ENCODE measurements at regions not wholly inside any gene's neighbourhood (a gene's known extent, or its start where the extent isn't known, plus 50 kb on each side); places are given as distances from the start of the nearest gene placed in this dataset.

GRCh38 chr6:115643762-115644161 is 416.9 kb downstream of the FRK start:
- no peak for TF ChIP-seq MEIS2 (CRISPR knock-in tag; IDR thresholded peaks at IDR 0.05)
- no peak for TF ChIP-seq JUND (CRISPR knock-in tag; IDR thresholded peaks at IDR 0.05)
- no peak for TF ChIP-seq ZNF614 (CRISPR knock-in tag; IDR thresholded peaks at IDR 0.05; ENCODE audit: borderline replicate concordance)
- no peak for TF ChIP-seq KLF13 (CRISPR knock-in tag; IDR thresholded peaks at IDR 0.05)
- no peak for TF ChIP-seq SYNCRIP (IDR thresholded peaks at IDR 0.05; ENCODE audit: insufficient read depth, low read depth, low read length)
- no peak for TF ChIP-seq EZH2 (conservative IDR thresholded peaks at IDR 0.05; ENCODE audit: low read depth, low read length)
- TF ChIP-seq POLR2A (IDR thresholded peaks at IDR 0.05; ENCODE audit: insufficient read depth in 1 of 2, low read depth in 2 of 2, low read length in 2 of 2) = no peak
- no peak for TF ChIP-seq PPARG (CRISPR knock-in tag; conservative IDR thresholded peaks at IDR 0.05)
- no peak for TF ChIP-seq ZNF230 (CRISPR knock-in tag; IDR thresholded peaks at IDR 0.05)
- no peak for TF ChIP-seq KAT7 (CRISPR knock-in tag; IDR thresholded peaks at IDR 0.05; ENCODE audit: borderline replicate concordance)

All from HepG2 (cell line).